ENCODE measurements at regions not wholly inside any gene's neighbourhood (a gene's known extent, or its start where the extent isn't known, plus 50 kb on each side); places are given as distances from the start of the nearest gene placed in this dataset.

- TF ChIP-seq, protein P1, sequence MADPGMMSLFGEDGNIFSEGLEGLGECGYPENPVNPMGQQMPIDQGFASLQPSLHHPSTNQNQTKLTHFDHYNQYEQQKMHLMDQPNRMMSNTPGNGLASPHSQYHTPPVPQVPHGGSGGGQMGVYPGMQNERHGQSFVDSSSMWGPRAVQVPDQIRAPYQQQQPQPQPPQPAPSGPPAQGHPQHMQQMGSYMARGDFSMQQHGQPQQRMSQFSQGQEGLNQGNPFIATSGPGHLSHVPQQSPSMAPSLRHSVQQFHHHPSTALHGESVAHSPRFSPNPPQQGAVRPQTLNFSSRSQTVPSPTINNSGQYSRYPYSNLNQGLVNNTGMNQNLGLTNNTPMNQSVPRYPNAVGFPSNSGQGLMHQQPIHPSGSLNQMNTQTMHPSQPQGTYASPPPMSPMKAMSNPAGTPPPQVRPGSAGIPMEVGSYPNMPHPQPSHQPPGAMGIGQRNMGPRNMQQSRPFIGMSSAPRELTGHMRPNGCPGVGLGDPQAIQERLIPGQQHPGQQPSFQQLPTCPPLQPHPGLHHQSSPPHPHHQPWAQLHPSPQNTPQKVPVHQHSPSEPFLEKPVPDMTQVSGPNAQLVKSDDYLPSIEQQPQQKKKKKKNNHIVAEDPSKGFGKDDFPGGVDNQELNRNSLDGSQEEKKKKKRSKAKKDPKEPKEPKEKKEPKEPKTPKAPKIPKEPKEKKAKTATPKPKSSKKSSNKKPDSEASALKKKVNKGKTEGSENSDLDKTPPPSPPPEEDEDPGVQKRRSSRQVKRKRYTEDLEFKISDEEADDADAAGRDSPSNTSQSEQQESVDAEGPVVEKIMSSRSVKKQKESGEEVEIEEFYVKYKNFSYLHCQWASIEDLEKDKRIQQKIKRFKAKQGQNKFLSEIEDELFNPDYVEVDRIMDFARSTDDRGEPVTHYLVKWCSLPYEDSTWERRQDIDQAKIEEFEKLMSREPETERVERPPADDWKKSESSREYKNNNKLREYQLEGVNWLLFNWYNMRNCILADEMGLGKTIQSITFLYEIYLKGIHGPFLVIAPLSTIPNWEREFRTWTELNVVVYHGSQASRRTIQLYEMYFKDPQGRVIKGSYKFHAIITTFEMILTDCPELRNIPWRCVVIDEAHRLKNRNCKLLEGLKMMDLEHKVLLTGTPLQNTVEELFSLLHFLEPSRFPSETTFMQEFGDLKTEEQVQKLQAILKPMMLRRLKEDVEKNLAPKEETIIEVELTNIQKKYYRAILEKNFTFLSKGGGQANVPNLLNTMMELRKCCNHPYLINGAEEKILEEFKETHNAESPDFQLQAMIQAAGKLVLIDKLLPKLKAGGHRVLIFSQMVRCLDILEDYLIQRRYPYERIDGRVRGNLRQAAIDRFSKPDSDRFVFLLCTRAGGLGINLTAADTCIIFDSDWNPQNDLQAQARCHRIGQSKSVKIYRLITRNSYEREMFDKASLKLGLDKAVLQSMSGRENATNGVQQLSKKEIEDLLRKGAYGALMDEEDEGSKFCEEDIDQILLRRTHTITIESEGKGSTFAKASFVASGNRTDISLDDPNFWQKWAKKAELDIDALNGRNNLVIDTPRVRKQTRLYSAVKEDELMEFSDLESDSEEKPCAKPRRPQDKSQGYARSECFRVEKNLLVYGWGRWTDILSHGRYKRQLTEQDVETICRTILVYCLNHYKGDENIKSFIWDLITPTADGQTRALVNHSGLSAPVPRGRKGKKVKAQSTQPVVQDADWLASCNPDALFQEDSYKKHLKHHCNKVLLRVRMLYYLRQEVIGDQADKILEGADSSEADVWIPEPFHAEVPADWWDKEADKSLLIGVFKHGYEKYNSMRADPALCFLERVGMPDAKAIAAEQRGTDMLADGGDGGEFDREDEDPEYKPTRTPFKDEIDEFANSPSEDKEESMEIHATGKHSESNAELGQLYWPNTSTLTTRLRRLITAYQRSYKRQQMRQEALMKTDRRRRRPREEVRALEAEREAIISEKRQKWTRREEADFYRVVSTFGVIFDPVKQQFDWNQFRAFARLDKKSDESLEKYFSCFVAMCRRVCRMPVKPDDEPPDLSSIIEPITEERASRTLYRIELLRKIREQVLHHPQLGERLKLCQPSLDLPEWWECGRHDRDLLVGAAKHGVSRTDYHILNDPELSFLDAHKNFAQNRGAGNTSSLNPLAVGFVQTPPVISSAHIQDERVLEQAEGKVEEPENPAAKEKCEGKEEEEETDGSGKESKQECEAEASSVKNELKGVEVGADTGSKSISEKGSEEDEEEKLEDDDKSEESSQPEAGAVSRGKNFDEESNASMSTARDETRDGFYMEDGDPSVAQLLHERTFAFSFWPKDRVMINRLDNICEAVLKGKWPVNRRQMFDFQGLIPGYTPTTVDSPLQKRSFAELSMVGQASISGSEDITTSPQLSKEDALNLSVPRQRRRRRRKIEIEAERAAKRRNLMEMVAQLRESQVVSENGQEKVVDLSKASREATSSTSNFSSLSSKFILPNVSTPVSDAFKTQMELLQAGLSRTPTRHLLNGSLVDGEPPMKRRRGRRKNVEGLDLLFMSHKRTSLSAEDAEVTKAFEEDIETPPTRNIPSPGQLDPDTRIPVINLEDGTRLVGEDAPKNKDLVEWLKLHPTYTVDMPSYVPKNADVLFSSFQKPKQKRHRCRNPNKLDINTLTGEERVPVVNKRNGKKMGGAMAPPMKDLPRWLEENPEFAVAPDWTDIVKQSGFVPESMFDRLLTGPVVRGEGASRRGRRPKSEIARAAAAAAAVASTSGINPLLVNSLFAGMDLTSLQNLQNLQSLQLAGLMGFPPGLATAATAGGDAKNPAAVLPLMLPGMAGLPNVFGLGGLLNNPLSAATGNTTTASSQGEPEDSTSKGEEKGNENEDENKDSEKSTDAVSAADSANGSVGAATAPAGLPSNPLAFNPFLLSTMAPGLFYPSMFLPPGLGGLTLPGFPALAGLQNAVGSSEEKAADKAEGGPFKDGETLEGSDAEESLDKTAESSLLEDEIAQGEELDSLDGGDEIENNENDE (IDR thresholded peaks at IDR 0.05; ENCODE audit: low read depth, low read length): no peak
Measured at GRCh38 chr2:7673101-7673500, 755.9 kb downstream of the RNF144A start (continued).

All from K562 (cell line).